ENCODE measurements at regions not wholly inside any gene's neighbourhood (a gene's known extent, or its start where the extent isn't known, plus 50 kb on each side); places are given as distances from the start of the nearest gene placed in this dataset.

DNA sequence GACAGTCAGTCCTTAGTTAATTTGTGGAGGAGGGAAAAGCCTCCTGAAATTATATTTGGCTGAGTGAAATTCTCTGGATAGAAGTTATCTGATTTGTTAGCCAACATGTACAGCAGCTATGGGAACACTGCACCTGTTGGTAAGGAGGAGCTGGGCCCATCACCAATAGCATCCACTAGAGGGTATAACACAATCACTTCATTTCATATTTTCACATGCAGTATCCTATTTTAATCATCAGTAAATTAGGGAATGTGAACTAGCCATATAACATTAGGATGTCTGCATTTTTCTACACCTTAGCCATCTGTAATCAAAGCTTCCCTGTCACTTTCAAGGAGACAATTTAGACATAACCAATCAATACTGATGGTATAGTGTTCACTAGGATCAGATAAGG is 818.4 kb upstream of the CDH2 start:
- ATAC-seq = no peak
- no peaks in the 10 kb centered on the region for H3K4me1 ChIP-seq
- no peaks in the 10 kb centered on the region for H3K27me3 ChIP-seq
- no peak overlapping the region for H3K4me3 ChIP-seq
- TF ChIP-seq CTCF (IDR thresholded peaks at IDR 0.05) = no peak
- intact Hi-C loops (cut with DNase I) = no loop called here
- no peak for DNase-seq
- no peak overlapping the region for H3K27ac ChIP-seq
- H3K36me3 ChIP-seq = no peaks in the 10 kb centered on the region
- H3K9me3 ChIP-seq = no peaks in the 10 kb centered on the region

DNA sequence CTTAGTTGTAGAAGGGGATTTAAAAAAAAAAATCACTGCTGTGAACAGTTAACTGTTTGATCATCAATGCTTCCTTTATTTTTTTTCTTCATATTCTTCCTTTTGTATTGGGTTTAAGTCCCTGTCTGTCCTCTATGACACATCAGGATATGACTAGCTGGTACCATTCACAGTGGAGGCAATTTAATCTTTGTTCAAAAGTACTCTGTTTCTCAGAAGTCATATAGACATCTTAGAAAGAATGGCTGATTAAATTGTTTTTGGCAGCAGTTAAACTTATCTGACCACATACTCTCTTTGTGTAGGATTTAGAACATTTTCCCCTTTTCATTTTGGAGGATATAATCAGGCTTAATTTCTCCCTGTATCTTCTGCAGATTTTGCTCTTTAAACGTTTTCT is 807.8 kb upstream of the CDH2 start:
- Histone ChIP-seq H3K4me1 (no peaks in the 10 kb centered on the region), H3K9me3 (no peaks in the 10 kb centered on the region), H3K36me3 (no peaks in the 10 kb centered on the region), H3K27ac (no peak overlapping the region), H3K27me3 (no peaks in the 10 kb centered on the region), H3K4me3 (no peak overlapping the region)
- DNase-seq (no peak), ATAC-seq (no peak)
- no peak for TF ChIP-seq CTCF (IDR thresholded peaks at IDR 0.05)
- intact Hi-C loops (cut with DNase I) = no loop called here

DNA sequence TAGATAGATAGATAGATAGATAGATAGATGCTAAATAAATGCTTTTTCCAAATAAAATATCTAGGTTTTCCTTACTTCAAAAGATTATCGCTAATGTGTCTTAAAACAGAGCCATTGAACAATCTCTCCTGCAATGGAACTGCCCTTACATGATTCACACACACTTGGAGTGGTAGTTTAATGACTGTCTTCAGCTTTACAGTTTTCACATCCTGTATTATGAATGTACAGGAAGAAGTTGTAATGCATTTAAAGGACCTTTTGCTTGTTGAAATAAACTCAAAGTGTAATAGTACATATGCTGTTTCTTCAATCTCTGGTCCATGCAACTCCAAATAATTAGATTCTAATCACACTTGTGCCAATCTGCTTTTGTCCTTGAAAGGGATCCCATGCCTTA is 797.6 kb upstream of the CDH2 start:
- Histone ChIP-seq H3K36me3 (no peaks in the 10 kb centered on the region), H3K4me1 (no peaks in the 10 kb centered on the region), H3K9me3 (no peaks in the 10 kb centered on the region), H3K4me3 (no peak overlapping the region), H3K27me3 (no peaks in the 10 kb centered on the region), H3K27ac (no peak overlapping the region)
- no peak for TF ChIP-seq CTCF (IDR thresholded peaks at IDR 0.05)
- intact Hi-C loops (cut with DNase I) = no loop called here
- ATAC-seq (no peak), DNase-seq (no peak)

DNA sequence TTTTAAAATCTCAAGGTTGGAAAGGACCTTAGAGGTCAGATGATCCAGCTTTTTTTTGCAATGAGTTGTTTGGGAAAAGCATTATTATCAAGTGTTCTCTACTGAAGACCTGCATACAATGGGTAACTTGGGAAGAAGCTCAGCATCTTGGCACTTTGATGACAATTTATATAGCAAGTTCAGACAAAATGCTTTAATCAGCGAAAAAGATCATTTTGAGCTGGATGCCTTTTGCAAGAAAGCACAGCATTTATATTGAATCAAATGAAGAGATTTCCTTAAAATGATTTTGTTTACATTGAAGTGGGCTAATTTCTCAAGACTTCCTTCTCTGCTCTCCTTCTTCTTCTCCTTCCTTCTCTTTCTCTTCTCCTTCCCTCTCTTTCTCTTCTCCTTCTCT is 796.4 kb upstream of the CDH2 start:
- no peak overlapping the region for H3K27ac ChIP-seq
- ATAC-seq = no peak
- no peak overlapping the region for H3K4me3 ChIP-seq
- no peaks in the 10 kb centered on the region for H3K27me3 ChIP-seq
- H3K36me3 ChIP-seq = no peaks in the 10 kb centered on the region
- DNase-seq = no peak
- no peaks in the 10 kb centered on the region for H3K4me1 ChIP-seq
- intact Hi-C loops (cut with DNase I) = no loop called here
- H3K9me3 ChIP-seq = no peaks in the 10 kb centered on the region
- no peak for TF ChIP-seq CTCF (IDR thresholded peaks at IDR 0.05)

- no peak for DNase-seq
Measured at GRCh38 chr18:28972333-28972907, 795.5 kb upstream of the CDH2 start.

More at GRCh38 chr18:28972333-28972907, 795.5 kb upstream of the CDH2 start:
- Histone ChIP-seq H3K27me3 (no peaks in the 10 kb centered on the region), H3K27ac (no peak overlapping the region), H3K36me3 (no peaks in the 10 kb centered on the region), H3K4me1 (no peaks in the 10 kb centered on the region), H3K4me3 (no peak overlapping the region), H3K9me3 (no peaks in the 10 kb centered on the region)
- no peak for TF ChIP-seq CTCF (IDR thresholded peaks at IDR 0.05)
- ATAC-seq = no peak
- intact Hi-C loops (cut with DNase I) = no loop called here

All from upper lobe of right lung (tissue), 1 donor.